ENCODE measurements at regions not wholly inside any gene's neighbourhood (a gene's known extent, or its start where the extent isn't known, plus 50 kb on each side); places are given as distances from the start of the nearest gene placed in this dataset.
A peak's percentile ranks its signal among the peaks of the same experiment; 100 is the strongest.

GRCh38 chr1:192100686-192101468 is 57.4 kb upstream of the RGS18 start:
- TF ChIP-seq FOXP2 (optimal IDR thresholded peaks at IDR 0.05; ENCODE audit: control extremely low read depth, extremely low read length, insufficient read depth) (no peak), POLR2AphosphoS5 (IDR thresholded peaks at IDR 0.05; ENCODE audit: borderline replicate concordance, low read depth, low read length) (no peak)
- no peak for DNase-seq (ENCODE audit: low read depth, low spot score)
- Histone ChIP-seq H3K27ac (no peak overlapping the region), H3K9ac (ENCODE audit: insufficient read length) (no peak overlapping the region), H3K36me3 (ENCODE audit: insufficient read depth, low read length) (no peaks in the 10 kb centered on the region), H3K4me3 (no peak overlapping the region), H3K9me3 (ENCODE audit: low read depth, low read length) (no peaks in the 10 kb centered on the region)

- TF ChIP-seq POLR2AphosphoS5 (IDR thresholded peaks at IDR 0.05; ENCODE audit: borderline replicate concordance, low read depth, low read length) (no peak), EZH2 (IDR thresholded peaks at IDR 0.05) (no peak), FOXP2 (optimal IDR thresholded peaks at IDR 0.05; ENCODE audit: control extremely low read depth, extremely low read length, insufficient read depth) (no peak)
- peak overlapping the region; percentile 81; the same call in 1 of the 2 replicates for H3K27ac ChIP-seq
- no peaks in the 10 kb centered on the region for H3K36me3 ChIP-seq (ENCODE audit: insufficient read depth, low read length)
- no peak overlapping the region for H3K9ac ChIP-seq (ENCODE audit: insufficient read length)
- DNase-seq (ENCODE audit: low read depth, low spot score): no peak
- H3K9me3 ChIP-seq (ENCODE audit: low read depth, low read length): no peaks in the 10 kb centered on the region
- no peak overlapping the region for H3K4me3 ChIP-seq
These were observed 54.1 kb upstream of the RGS18 start for GRCh38 chr1:192104128-192104527.

- Histone ChIP-seq H3K9ac (ENCODE audit: insufficient read length) (no peak overlapping the region), H3K4me3 (no peak overlapping the region), H3K36me3 (ENCODE audit: insufficient read depth, low read length) (no peaks in the 10 kb centered on the region), H3K27ac (peak overlapping the region; percentile 81), H3K9me3 (ENCODE audit: low read depth, low read length) (no peaks in the 10 kb centered on the region)
- DNase-seq (ENCODE audit: low read depth, low spot score): peak; percentile 51
- no peak for TF ChIP-seq FOXP2 (optimal IDR thresholded peaks at IDR 0.05; ENCODE audit: control extremely low read depth, extremely low read length, insufficient read depth)
- TF ChIP-seq POLR2AphosphoS5 (IDR thresholded peaks at IDR 0.05; ENCODE audit: borderline replicate concordance, low read depth, low read length): no peak
- TF ChIP-seq EZH2 (IDR thresholded peaks at IDR 0.05): no peak
These were observed 53.4 kb upstream of the RGS18 start for GRCh38 chr1:192104852-192105251.

GRCh38 chr1:192108161-192108560 is 50.1 kb upstream of the RGS18 start:
- Histone ChIP-seq H3K27ac (no peak overlapping the region), H3K4me3 (no peak overlapping the region), H3K9me3 (ENCODE audit: low read depth, low read length) (no peaks in the 10 kb centered on the region), H3K9ac (ENCODE audit: insufficient read length) (no peak overlapping the region), H3K36me3 (ENCODE audit: insufficient read depth, low read length) (no peaks in the 10 kb centered on the region)
- no peak for DNase-seq (ENCODE audit: low read depth, low spot score)
- TF ChIP-seq FOXP2 (optimal IDR thresholded peaks at IDR 0.05; ENCODE audit: control extremely low read depth, extremely low read length, insufficient read depth) (no peak), POLR2AphosphoS5 (IDR thresholded peaks at IDR 0.05; ENCODE audit: borderline replicate concordance, low read depth, low read length) (no peak), EZH2 (IDR thresholded peaks at IDR 0.05) (no peak)
